ENCODE measurements at regions not wholly inside any gene's neighbourhood (a gene's known extent, or its start where the extent isn't known, plus 50 kb on each side); places are given as distances from the start of the nearest gene placed in this dataset.
"Not testable (repeated sequence)": the region's sequence is repeated elsewhere in the genome, so short reads cannot be mapped to it uniquely, and the experiment has no call there.

- no peak for DNase-seq
These were observed 81.1 kb downstream of the CD200R1L start for GRCh38 chr3:112765531-112765930.

GRCh38 chr3:112763258-112763657 lies 83.4 kb downstream of the CD200R1L start:
- DNase-seq: no peak

- no peak for DNase-seq
These were observed 85.5 kb downstream of the CD200R1L start for GRCh38 chr3:112761062-112761638.

- DNase-seq: no peak
These were observed 87.0 kb downstream of the CD200R1L start for GRCh38 chr3:112759681-112760080.

GRCh38 chr3:112759210-112759609 lies 87.5 kb downstream of the CD200R1L start:
- no peak for DNase-seq

- no peak for DNase-seq
These were observed 89.5 kb downstream of the CD200R1L start for GRCh38 chr3:112757197-112757596.

- no peak for DNase-seq
These were observed 90.6 kb downstream of the CD200R1L start for GRCh38 chr3:112755845-112756613.

DNA sequence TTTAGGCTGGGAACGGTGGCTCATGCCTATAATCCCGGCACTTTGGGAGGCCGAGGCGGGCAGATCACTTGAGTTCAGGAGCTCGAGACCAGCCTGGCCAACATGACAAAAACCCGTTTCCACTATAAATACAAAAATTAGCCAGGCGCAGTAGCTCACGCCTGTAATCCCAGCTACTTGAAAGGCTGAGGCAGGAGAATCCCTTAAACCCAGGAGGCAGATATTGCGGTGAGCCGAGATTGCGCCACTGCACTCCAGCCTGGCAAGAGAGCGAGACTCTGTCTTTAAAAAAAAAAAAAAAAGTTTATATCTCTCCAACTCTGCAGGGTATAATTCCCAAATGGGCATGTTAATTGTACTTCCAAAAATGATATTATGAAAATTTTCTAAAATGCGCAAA lies 91.6 kb downstream of the CD200R1L start:
- DNase-seq: not testable (repeated sequence)

DNA sequence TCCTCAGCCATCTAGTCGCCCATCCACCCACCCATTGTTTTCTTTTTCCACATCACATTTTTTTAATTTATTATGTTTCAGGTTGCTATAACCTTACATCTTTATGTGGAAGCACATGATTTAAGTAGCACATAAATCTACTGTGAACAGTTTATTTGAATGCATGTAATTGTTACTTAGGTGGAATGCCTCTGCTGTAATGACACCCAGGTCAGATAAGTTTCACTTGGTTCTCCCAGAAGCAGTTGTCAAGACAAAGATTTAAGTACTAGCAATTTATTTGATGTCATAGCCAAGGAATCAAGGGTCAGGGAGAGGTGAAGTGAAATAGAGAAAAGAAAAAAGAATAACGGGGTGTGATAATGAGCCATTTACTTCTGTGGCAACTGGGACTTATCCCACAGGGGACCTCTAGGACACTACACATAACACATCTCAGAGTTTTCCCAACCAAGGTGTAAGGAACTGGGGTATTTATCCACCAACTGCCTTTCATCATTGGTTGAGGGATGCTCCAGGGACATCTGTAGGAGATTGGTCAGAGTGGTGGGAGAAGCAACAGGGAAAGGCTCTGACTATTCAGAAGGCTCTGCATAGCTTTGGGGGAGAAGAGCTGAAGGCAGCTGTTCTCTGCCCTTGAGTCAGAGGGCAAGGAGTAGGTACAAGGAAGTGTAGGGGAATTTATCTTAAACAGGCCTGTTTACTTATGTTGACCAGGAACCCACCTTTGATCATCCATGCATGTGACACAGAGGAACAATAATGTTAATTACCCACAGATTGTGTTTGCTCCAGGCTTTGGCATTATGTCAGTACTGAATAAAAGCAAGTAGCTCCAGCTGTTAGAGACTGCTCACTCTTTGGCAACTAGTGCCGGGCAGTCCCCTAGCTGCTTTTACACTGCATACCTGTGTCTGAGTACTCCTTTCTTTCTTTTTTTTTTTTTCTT lies 94.8 kb downstream of the CD200R1L start:
- DNase-seq: no peak

DNA sequence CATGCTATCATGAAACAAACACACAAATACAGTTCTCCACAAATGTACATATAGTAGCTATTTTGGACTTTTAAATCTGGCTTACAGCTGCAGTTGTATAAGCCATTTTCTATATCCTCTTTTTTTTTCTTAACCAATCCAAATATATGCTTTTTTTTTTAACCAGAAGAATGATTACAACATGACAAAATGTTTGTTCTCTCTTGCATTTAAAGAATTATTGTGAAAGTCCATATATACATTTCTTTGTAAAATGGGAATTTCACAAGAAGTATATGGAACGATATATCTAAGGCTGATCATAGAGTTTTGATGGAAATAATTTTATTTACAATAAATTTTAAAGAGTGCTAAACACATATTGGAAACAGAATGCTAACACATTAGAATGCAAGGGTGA lies 95.6 kb downstream of the CD200R1L start:
- DNase-seq: no peak

DNA sequence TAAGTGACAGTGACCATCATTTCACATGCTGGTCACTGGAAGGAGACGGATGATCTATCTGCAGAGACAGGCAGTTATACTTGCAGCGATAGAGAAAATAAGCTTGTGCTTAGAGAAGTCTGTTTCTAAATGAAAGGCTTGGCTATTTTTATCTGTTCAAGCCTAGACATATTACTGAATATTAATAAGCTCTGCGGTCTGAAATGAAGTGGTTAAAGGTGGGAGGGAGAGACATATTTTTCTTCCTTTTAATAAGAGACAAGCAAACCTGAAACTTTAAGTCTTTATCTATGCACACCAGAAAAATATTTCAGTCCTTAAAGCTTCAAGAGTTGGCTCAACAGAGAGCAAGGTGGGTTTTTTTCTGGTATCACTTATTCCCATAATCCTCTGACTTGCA lies 99.0 kb downstream of the CD200R1L start:
- no peak for DNase-seq

GRCh38 chr3:112746675-112747280 lies 99.9 kb downstream of the CD200R1L start:
- no peak for DNase-seq

DNA sequence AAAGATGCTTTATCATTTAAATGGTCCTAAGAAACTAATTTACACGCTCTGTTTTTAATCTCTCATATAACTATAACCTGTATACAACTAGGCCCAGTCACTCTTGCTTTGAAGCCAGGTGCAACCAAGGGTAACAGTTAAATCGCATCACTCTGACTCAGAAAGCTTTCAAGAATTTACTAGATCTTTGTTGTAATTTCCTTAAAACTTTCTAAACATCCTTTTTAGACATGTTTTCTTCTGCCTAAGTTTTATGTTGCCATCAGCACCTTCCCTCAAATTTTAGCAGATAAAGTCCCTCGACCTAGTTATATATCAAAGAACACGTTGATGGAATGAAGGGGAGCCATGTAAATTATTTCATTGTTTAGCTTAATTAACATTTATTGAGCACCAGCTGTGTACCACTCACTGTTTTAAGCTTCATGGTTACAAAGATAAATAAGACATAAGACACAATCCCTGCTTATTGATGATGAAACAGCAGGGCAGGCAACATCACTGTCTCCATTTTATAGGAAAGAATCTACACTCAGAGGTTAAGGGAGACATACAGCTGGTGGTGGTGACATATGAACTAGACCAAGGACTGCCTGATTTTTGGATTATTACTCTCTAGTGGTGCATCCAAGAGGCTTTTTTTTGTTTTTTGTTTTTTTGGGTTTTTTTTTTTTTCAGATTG lies 101.0 kb downstream of the CD200R1L start:
- no peak for DNase-seq

DNA sequence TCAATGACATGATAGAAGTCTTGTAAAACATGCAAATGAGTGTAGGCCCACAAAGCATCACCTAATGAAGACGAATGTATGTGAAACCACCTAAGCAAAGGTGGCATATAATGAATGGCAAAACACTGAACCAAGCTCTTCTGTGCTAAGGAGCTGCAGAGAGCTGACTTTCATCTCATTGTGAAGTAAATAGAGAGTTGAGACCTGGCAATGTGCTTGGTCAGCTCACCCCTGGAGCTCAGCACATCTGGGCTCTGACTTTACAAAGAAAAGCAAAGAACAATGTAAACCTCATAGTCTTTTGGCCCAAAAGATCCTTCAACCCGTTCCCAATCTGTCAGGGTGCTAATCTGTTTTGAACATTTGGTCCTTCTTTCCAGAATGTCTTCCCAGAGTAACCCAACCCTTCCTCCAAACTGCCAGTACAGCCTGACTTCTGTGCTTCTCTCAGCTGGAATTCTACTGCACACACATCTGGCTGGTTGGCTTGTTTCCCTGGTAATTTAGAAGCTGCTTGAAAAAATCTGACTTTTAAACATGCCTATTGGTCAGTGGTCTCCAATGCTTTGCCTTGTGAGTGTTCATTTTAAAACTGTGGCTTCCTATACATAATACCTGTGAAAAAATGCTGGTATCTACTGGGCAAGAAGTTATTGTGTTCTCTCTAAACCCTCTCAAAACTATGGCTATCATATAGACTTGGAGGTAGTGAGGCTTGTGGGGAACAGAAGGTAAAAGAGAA lies 101.7 kb downstream of the CD200R1L start:
- no peak for DNase-seq

GRCh38 chr3:112744106-112744505 lies 102.6 kb downstream of the CD200R1L start:
- no peak for DNase-seq

GRCh38 chr3:112742934-112743333 lies 102.0 kb upstream of the CCDC80 start:
- DNase-seq: no peak

- DNase-seq: no peak
These were observed 101.0 kb upstream of the CCDC80 start for GRCh38 chr3:112741983-112742382.

GRCh38 chr3:112740835-112741234 lies 99.9 kb upstream of the CCDC80 start:
- DNase-seq: no peak

DNA sequence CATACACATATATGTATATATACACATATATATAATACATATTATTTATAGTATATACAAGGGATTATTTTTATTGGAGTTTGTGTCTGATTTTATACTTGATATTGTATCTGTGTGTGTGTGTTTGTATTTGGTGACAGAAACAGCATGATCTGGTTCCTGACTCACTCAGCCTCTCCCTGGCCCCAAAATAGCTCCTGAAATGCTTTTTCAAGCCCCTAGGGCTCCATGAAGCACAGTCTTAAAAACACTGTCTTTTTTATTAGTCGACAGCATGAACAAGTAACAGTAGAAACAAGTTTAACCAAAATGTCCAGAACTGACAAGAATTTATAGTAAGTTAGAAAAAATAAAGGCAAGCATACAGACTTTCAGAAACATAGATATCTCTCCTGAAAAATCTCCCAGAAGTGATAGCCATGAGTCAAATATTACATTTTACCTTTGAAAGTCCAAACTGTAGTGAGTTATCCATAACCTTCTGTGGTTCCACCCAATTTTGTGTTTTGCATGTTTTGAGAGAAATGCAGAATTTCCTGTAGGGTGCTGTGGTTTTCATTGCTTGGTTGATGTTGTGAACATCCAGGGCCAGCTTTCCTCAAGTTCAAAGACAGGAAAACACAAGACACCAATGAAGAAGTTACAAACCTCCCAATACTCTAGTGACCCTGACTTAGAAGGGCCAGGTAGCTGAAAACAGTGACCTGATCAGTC lies 98.5 kb upstream of the CCDC80 start:
- DNase-seq: no peak

- no peak for DNase-seq
These were observed 97.4 kb upstream of the CCDC80 start for GRCh38 chr3:112738366-112738765.
